Sigmoid colon (tissue), 4 donors: ENCODE measurements at regions not wholly inside any gene's neighbourhood (a gene's known extent, or its start where the extent isn't known, plus 50 kb on each side); places are given as distances from the start of the nearest gene placed in this dataset.

Experiments
- EP300 ChIP-seq, 4 donors: sonication (generic); formaldehyde crosslinking; IDR thresholded peaks; one replicate each; pipeline ENCODE4 v1.6.1; 2017; ENCODE audit warnings: antibody characterized with exemption in 4 of 4
- POLR2A ChIP-seq, 2 donors: fragments of 450-650 bp; IDR thresholded peaks; one replicate each; pipeline ENCODE4 v1.6.1; 2016; ENCODE audit warnings: antibody characterized with exemption in 2 of 2, mild to moderate bottlenecking in 2 of 2, moderate library complexity in 2 of 2
- POLR2AphosphoS5 ChIP-seq, 4 donors: sonication (generic); formaldehyde crosslinking; IDR thresholded peaks; one replicate each; pipeline ENCODE4 v1.6.1; 2017; ENCODE audit warnings: antibody characterized with exemption in 4 of 4
- TF ChIP-seq, protein P1 (sequence below), 4 experiments: fragments of 450-650 bp in 3 of 4; fragments of 200-600 bp in 1 of 4; IDR thresholded peaks; one replicate each; pipeline ENCODE4 v1.5.1; 2016 to 2019; ENCODE audit warnings: antibody characterized with exemption in 4 of 4, mild to moderate bottlenecking in 3 of 4, moderate library complexity in 2 of 4

DNA sequence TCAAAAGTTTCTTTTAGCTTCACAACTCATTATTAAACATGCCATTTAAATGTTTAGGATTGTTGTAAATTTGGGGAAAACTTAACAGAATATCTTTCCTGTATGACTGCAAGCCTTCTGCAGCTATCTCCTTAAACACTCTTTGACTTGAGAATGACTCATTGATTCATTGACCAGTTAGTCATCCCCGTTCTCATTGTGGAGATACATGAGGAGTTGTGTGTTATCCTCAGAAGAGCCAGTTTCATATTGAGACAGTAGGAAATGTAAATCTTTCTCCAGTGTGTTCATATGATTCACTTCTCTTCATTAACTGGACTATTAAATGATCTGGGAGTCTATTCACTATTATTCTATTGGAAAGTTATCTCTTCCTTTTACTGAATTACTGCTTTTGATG is 83.0 kb downstream of the CRYGS start:
- TF ChIP-seq EP300 (IDR thresholded peaks at IDR 0.05) (no peak), POLR2A (IDR thresholded peaks at IDR 0.05) (no peak), POLR2AphosphoS5 (IDR thresholded peaks at IDR 0.05) (no peak)
- TF ChIP-seq, protein P1, sequence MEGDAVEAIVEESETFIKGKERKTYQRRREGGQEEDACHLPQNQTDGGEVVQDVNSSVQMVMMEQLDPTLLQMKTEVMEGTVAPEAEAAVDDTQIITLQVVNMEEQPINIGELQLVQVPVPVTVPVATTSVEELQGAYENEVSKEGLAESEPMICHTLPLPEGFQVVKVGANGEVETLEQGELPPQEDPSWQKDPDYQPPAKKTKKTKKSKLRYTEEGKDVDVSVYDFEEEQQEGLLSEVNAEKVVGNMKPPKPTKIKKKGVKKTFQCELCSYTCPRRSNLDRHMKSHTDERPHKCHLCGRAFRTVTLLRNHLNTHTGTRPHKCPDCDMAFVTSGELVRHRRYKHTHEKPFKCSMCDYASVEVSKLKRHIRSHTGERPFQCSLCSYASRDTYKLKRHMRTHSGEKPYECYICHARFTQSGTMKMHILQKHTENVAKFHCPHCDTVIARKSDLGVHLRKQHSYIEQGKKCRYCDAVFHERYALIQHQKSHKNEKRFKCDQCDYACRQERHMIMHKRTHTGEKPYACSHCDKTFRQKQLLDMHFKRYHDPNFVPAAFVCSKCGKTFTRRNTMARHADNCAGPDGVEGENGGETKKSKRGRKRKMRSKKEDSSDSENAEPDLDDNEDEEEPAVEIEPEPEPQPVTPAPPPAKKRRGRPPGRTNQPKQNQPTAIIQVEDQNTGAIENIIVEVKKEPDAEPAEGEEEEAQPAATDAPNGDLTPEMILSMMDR (IDR thresholded peaks at IDR 0.05) = no peak
